Muscle of arm (tissue), 1 donor: ENCODE measurements at regions not wholly inside any gene's neighbourhood (a gene's known extent, or its start where the extent isn't known, plus 50 kb on each side); places are given as distances from the start of the nearest gene placed in this dataset.

Experiments used
- DNase-seq: peaks from one replicate; pipeline ENCODE4 v3.0.0-alpha.2; 2013

DNA sequence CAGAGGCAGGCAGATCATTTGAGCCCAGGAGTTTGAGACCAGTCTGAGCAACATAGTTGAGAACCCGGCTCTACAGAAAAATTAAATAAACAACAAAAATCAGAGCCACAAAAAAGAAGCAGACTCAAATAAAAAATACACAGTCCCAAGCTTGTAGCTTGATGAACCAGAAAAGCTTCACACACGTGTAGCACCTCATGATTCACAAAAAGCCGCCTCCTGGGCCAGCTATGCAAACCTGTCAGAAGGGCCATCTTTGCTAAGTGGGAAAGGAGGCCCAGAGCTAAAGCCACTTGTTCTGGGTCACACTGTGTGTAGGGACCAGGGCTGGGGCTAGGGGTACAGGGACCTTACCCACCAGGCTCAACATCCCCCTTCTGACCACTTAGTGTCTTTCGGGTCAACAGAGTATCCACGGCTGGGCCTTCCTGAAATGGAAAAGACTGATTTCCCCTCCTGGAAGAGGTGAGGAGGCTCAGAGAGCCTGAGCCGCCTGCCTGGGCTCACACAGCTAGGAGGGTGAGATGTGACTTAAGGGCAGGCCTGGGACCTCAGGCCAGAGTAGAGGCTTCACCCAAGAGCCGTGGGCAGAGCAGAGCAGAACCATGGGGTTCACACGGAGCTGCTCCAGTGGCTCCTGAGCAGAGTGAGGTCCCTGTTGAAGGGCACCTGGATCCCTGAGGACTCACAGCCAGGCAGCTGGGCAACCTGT, 269.6 kb downstream of the PARN start:
- DNase-seq, result no peak

DNA sequence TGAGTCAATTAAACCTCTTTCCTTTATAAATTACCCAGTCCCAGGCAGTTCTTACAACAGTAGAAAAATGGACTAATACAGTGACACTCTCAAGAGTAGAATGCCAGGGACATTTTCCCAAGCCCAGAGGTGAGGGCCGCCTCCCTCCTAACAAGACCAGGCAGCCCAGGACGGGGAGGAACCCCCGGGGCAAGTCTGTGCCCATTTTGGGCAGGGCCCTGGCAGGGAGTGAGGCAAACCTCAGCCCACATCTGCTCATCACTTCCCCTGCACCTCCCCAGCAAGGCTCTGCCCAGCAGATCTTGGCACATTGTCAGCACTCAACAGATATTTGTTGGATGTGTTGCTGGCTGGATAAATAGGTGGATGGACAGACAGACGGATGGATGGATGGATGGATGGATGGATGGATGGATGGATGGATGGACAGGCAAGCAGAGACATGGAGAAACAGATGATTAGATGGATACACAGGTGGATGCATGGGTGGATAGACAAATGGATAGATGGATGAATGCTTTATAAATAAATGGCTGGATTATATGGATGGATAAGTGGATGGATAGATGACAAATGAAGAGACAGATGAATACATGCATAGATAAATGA, 271.3 kb downstream of the PARN start:
- no peak for DNase-seq

DNA sequence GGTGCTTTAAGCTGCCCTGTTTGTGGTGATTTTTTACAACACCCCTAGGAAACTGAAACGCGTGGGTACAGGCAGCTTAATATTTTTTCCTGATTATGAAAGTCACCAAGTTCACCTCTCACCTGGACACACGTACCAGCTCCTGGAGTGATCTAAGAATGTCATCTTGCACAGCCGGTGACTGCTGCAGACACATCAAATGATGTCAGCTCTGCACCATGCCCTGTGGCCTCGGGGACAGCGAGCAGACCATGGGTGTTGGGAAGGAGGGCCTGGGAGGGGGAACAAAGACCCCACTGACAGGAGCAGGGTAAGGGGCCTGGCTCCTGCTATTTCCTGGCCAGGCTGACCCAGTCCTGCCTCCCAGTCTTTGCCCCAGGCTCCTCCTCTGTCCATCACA, 272.7 kb downstream of the PARN start:
- DNase-seq, result no peak

DNA sequence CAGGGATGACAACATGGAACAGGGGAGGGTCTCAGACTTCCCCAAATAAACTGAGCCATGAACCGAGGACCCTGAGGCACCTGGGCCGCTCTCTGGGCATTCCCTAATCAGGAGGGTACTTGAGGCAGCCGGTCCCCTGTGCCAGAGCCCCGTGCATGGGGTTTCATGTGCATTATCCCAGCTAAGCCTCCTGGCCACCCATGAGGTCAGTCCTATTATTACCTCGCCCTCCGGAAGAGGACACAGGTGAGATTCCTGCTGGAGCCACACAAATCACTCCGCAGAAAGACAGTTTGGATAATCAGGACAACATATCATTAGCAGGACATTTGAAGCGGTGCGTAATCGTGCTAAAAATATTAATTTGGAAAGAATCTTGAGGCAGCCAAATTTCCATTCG, 274.0 kb downstream of the PARN start:
- DNase-seq, result no peak

DNA sequence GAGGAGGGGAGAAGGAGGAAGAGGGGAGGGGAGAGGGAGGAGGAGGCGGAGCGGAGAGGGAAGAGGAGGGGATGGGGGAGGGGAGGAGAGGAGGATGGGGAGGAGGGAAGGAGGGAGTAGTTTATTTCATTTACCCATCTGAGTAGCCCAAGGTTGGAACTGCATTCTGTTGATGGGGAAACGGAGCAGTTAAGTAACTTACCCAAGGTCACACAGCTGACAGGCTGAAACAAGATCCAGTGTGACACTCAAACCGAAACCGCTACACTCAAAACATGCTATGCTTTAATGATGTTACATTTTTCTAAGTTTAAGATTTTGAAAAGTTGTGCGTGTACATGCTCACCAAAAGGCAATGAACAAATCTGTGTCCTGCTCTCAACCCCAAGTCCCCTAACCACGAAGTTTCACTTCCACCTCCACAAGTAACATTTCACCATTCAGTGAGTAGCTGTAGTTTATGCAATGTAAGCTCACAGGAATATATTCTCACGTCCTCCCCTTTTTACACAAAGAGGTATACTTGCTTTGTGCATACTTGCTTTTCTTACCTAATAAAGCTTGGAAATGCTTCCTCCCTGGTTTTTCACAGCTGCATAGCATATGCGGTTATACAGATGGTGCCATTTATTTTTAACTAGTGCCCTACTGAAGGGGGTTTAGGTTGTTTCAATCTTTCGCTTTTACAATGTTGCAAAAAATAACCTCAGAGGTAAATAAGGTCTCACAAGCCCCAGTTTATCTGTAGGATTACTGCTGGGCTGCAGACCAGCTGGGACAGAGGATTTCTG, 275.3 kb downstream of the PARN start:
- DNase-seq, result no peak

DNA sequence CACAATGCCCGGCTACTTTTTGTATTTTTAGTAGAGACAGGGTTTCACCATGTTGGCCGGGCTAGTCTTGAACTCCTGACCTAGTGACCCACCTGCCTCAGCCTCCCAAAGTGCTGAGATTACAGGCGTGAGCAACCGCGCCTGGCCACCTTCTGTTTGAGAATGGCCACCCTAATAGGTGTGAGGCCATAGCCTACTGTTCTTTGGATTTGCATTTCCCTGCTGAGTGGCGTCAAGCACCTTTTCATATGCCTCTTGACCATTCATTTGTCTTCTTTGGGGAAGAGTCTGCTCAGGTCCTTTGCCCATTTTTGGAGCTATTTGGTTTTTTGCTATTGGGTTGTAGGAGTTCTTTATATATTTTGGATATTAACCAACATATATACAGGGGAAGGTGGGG, 276.7 kb downstream of the PARN start:
- no peak for DNase-seq

DNA sequence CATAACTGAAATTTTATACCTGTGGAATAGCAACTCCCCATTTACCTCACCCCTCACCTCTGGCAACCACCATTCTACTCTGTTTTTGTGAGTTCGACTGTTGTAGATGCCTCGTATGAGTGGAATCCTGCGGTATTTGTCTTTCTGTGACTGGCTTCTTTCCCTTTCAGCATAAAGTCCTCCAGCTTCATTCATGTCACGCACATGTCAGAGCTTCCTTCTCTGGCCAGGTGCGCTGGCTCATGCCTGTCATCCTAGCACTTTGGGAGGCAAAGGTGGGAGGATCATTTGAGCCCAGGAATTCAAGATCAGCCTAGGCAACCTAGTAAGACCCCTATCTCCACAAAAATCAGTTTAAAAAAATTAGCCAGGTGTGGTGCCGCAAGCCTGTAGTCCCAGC, 278.4 kb downstream of the PARN start:
- DNase-seq, result no peak

DNA sequence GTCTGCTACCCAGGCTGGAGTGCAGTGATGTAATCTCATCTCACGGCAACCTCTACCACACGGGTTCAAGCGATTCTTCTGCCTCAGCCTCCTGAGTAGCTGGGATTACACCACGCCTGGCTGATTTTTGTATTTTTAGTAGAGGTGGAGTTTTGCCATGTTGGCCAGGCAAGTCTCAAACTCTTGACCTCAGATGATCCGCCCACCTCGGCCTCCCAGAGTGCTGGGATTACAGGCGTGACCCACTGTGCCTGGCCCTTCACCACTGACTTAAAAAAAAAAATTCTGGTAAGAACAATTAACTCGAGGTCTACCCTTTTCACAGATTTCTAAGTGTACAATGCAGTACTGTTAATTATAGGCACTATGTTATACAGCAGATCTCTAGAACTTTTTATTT, 279.4 kb downstream of the PARN start:
- no peak for DNase-seq

DNA sequence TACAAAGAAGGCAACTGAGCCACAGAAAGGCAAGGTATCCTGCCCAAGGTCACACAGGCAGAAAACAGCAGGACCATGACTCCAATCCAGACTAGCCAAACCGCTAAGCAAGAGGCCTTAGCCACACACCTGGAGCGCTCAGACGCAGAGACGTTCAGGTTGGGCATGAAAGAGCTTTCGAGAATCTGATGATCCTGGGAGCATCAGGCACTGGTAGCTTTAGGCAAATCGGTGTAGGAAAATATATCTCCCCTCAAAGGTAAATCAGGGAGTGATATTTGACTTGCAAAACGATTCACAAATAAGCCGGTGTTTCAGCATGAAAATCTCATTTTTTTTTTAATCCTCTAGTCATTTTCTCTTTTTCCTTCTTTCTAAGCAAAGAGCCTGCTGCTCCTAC, 279.0 kb downstream of the MRTFB start:
- no peak for DNase-seq

DNA sequence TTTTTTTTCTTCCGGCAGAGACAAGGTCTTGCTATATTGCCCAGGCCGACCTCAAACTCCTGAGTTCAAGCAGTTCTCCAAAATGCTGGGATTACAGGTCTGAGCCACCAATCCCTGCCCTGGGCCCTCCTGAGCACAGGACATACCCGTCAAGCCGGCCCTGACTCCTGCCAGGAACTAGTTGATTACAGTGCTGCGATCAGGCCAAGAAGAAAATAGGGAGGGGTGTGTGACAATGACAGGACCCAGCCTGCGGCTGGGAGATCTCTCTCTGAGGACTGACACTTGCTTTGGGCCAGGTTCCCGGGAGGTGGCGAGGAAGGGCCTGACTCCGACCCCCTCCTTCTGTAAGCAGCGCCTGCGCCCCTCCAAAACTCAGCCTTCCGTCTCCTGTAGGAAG, 276.6 kb downstream of the MRTFB start:
- DNase-seq, result no peak

DNA sequence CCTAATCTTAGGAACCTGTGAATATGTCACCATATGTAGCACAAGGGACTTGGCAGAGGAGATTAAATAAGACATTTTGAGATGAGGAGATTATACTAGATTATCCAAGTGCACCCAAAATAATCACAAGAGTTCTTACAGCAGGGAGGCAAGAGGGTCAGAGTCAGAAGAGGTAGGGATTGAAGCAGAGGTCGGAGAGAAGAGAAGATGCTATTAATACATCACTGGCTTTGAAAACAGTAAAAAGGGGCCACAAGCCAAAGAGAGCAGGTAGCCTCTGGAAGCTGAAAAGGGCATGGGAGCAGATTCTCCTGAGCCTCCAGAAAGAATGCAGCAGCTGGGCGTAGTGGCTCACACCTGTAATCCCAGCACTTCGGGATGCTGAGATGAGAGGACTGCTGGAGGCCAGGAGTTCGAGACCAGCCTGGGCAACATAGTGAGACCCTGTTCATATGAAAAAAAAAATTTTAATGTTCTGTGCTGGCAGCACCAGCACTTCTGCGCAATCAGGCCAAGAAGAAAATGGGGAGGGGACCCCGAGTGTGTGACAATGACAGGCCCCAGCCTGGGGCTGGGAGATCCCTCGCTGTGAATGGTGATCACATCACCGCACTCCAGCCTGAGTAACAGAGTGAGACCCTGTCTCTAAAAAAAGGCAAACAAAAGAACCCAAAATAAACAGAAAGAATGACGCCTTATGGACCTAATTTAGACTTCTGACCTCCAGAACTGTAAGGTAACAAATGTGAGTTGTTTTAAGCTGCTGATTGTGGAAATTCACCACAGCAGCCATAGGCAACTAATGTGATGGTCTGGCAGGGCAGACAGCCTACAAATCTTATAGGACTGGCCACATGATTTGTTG, 275.4 kb downstream of the MRTFB start:
- no peak for DNase-seq

DNA sequence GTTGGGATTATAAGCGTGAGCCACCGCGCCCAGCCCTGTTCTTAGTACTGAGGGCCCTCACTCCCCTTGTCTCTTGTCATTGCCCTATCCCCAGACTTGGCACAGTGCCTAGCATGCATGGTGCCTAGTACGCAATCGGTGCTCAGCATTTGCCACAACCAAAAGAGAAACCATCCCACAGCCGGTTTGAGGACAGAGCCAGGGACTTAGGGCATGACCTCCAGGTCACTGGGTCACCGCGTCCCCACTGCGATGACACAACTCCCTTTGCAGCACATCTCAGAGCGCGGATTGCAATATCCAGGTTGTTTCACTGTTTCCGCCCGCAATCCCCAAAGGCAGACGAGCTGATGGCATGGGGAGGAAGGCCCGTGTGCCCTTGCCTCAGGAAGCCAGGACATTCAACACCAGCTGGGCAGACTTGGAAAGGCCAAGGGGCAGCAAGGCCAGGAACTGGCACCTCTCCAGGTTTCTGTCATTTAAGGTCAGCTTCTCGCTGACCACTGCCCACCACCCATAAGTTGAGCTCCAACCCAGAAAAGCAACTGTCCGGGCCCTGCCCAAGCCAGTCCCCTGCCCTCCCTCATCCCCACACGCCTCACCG, 274.5 kb downstream of the MRTFB start:
- DNase-seq, result no peak

DNA sequence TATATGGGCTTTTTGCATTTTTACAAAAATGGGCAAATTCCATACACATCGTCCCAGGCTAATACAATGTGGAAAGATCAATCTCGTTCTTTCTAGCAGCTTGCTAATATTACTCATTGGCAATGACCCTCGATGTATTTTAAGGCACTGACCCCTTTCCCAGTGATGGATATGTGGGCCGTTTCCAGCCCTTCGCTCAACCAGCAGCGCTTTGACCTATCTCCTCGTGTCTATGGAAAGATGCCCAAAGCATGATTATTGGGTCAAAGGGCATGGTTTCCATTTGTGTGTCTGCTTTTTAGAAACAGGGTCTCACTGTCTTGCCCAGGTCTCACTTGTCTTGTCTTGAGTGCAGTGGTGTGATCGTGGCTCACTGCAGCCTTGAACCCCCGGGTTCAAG, 273.8 kb downstream of the MRTFB start:
- DNase-seq, result no peak

DNA sequence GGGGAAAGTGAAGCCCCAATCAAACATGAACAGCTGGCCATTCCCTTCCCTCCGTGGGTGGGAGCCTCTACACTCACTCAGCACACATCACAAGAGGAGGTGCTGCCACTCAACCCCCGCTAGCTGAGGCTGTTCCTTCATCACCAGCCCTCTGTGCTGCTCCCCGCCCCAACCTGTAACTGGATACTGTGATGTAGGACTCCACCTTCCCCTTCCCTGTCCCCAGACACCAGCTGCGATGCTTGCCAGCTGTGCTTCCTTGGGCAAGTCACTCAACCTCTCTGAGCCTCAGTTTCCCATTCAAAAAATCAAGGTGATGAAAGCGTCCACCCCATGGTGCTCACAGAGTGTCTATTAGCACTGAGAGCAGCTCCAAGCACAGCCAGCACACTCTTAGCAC, 273.2 kb downstream of the MRTFB start:
- no peak for DNase-seq

DNA sequence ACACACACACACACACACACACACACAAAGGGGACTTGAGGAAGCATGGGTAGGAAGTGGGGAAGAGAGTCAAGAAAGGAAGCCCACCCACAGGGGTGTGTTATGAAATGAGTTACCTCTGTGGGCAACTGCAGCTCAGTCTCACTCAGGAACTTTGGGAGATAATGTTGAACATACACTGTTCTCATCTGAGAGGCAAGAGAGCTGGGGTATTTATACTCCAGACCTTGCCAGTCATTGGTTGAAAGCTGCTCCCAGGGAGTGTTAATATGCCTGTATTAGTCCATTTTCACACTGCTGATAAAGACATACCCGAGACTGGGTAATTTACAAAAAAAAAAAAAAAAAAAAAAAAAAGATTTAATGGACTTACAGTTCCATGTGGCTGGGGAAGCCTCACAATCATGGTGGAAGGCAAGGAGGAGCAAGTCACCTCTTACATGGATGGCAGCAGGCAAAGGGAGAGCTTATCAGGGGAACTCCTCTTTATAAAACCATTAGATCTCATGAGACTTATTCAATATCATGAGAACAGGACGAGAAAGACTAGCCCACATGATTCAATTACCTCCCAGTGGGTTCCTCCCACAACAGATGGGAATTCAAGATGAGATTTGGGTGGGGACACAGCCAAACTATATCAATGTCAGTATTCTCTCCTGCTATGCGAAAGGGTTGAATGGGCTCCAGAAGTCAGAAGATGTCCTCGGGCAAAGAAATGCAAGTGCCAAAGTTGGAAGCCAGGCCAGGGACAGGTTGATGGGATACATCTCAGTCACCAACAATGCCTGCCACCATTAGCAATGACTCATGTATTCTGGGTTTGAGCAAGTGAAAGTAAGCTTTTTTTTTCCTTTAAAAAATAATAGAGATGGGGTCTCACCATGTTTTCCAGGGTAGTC, 270.5 kb downstream of the MRTFB start:
- DNase-seq, result no peak

DNA sequence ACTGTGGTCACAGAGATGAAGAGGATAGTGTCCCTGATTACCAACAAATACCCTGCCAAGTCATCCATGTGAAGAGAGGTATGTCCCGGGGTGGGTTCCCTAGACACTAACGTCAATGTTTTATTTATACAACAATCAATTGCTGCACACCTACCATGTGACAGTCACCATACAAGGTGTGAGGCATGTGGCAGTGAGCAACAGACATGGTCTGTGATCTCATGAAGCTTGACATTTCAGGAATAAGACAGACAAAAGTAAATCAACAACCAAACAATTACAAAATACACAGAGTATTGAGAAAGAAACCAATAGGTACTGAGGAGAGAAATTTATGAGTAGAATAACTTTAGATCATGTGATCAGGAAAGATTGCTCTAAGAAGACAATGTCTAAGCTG, 268.6 kb downstream of the MRTFB start:
- no peak for DNase-seq

DNA sequence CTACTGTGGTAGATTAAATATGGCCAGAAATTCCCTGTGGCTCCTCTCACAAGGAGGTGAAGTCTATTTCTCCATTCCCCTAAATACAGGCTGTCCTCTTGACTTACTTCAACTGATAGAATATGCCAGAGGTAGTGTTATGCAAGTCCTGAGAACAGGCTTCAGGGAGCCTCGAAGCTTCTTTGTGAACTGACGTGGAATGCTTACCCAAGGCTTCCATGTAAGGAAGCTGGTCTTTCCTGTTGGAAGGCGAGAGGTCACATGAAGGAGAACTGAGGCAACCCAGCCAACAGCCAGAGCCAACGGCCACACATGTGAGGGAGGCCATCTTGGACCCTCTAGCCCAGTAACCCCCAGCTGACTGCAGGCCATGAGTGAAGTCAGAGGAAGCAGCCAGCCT, 267.9 kb downstream of the MRTFB start:
- DNase-seq, result no peak

DNA sequence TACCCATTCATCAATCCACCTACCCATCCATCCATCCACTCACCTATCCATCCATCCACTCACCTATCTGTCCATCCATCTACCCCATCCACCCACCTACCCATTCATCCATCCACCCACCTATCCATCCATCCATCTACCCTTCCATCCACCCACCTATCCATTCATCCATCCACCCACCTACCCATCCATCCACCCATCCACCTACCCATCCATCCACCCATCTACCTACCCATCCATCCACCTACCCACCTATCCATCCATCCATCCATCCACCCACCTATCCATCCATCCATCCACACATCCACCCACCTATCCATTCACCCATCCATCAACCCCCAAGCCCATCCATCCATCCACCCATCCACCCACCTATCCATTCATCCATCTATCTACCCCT, 267.1 kb downstream of the MRTFB start:
- DNase-seq, result no peak

DNA sequence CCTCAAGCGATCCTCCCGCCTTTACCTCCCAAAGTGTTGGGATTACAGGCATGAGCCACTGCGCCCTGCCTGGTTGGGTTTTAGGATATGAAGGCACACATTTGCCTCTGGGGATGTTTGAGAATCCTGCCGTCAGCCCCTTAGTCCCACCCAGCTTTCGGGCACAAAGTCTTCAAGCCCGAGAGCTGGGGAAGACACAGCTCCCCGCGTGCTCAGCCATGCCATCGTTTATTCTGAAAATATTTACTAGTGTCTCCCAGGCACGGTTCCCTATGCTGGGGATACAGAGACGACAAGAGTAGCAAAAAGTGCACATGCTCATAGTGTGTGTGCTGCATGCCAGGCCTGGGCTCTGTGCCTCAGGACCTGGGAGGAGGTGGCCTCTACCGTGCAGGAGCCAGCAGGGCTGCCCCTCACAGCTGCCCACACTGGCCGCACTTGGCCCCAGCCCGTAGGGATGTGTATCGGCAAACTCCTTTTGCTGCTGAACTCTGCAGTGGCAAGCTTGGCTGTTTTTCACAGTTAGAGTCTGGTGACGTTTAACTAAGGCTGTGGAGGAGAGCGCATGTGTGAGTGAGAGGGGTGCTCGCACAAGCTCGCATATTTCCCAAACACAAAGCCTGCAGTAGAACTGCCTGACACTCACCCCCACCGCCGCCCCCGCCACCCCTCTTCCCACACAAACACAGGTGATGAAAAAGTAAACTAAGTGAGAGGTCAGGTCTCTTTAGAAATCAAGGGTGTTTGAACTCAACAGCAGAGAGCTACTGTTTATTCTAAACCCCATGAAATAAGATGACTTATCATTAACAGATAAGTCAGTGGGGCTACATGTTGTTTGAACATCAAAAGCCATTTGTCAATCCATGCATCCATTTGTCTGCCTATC, 266.4 kb downstream of the MRTFB start:
- peak; percentile 38 for DNase-seq

DNA sequence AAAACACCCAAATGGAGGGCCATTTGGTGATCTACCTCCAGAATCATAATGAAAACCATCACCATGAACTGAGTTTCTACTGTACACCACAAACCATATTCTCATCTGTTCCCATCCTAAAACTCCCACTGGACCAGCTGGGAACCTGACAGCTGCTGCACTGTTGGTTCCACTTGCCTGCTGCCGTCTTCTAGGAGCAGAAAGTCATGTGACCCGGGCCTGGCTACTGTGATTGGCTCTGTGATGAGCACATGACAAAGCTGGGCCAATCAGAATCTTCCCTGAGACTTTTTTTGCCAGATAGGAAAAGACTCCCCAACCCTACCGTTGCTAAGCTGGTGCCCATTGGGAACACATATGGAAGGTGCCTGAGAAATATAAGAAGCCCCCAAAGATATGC, 264.2 kb downstream of the MRTFB start:
- DNase-seq, result no peak
